Psoas muscle (tissue), 7 donors: ENCODE measurements at regions not wholly inside any gene's neighbourhood (a gene's known extent, or its start where the extent isn't known, plus 50 kb on each side); places are given as distances from the start of the nearest gene placed in this dataset.
A peak's percentile ranks its signal among the peaks of the same experiment; 100 is the strongest.

ENCODE experiments used
- ATAC-seq, 4 donors: fragments of 200-7000 bp; cut with Tn5 transposase; one replicate each; pipeline ENCODE4 v1.9.1; 2020; ENCODE audit warnings: moderate library complexity in 3 of 4, mild to moderate bottlenecking in 2 of 4
- DNase-seq, 2 donors: peaks; one replicate each; pipeline ENCODE4 v3.0.0-alpha.2; 2020
- H3K27ac ChIP-seq: fragments of 200-600 bp; one replicate; pipeline ENCODE4 v1.8.0; 2022
- H3K27me3 ChIP-seq, 3 donors: fragments of 200-600 bp in 1 of 3; one replicate each; pipeline versions ENCODE4 v1.6.1 to v1.8.0; 2013 to 2022; ENCODE audit warnings: low read length in 2 of 3, mild to moderate bottlenecking in 2 of 3, moderate library complexity in 1 of 3; ENCODE audit not compliant: insufficient read depth in 3 of 3
- H3K36me3 ChIP-seq, 2 donors: fragments of 200-600 bp in 1 of 2; one replicate each; pipeline versions ENCODE4 v1.6.1 to v1.8.0; 2013 to 2022; ENCODE audit warnings: low read depth in 1 of 2, mild to moderate bottlenecking in 1 of 2, moderate library complexity in 1 of 2; ENCODE audit not compliant: insufficient read depth in 1 of 2
- H3K4me1 ChIP-seq: fragments of 200-600 bp; one replicate; pipeline ENCODE4 v1.8.0; 2022
- H3K4me3 ChIP-seq: fragments of 200-600 bp; one replicate; pipeline ENCODE4 v1.8.0; 2022; ENCODE audit warnings: mild to moderate bottlenecking
- H3K9me3 ChIP-seq: fragments of 200-600 bp; one replicate; pipeline ENCODE4 v1.8.0; 2022
- WGBS, 3 donors: extraction: QIAGEN DNeasy Blood & Tissue Kit; methylation state at CpG; one replicate each; pipeline versions ENCODE4 v1.1.6 to v1.1.7; 2013; 5-methylcytosine and 5-hydroxymethylcytosine counted together
- intact Hi-C, 2 donors: fragments of 100-400 bp; cut with DNase I; formaldehyde crosslinking; loops; one replicate each; pipeline versions ENCODE4 v1.11.0 to v1.14.2; 2022
- TF ChIP-seq, protein P1 (sequence below): fragments of 200-600 bp; IDR thresholded peaks from one replicate; pipeline ENCODE4 v1.8.0; 2022; ENCODE audit warnings: antibody characterized with exemption
- donor health status: healthy with polysubstance abuse.
- donor health status: DM: no; HTN: no; CAD: no; lungs with moderate emphysema.
- donor health status: Bipolar disorder and iron deficiency.
- donor health status: healthy.
- donor health status: DM: yes; HTN: yes; CAD: no.
- donor health status: DM: no; HTN: no; CAD: no.
- donor health status: DM: yes; HTN: yes; CAD: no.

GRCh38 chr1:164361927-164362326 lies 197.1 kb upstream of the PBX1 start:
- Histone ChIP-seq H3K27ac (no peak overlapping the region), H3K4me3 (no peak overlapping the region), H3K9me3 (peaks cover 11% of the 10 kb centered on the region), H3K27me3 (no peaks in the 10 kb centered on the region), H3K36me3 (no peaks in the 10 kb centered on the region), H3K4me1 (peaks cover 4% of the 10 kb centered on the region)
- intact Hi-C loops: no loop called here
- 20 to 25% (median 24%) methylated on average over 2 of the region's 2 CpGs for WGBS, 3 donors
- ATAC-seq: peak in 1 of 4 donors; percentile 47
- TF ChIP-seq, protein P1, sequence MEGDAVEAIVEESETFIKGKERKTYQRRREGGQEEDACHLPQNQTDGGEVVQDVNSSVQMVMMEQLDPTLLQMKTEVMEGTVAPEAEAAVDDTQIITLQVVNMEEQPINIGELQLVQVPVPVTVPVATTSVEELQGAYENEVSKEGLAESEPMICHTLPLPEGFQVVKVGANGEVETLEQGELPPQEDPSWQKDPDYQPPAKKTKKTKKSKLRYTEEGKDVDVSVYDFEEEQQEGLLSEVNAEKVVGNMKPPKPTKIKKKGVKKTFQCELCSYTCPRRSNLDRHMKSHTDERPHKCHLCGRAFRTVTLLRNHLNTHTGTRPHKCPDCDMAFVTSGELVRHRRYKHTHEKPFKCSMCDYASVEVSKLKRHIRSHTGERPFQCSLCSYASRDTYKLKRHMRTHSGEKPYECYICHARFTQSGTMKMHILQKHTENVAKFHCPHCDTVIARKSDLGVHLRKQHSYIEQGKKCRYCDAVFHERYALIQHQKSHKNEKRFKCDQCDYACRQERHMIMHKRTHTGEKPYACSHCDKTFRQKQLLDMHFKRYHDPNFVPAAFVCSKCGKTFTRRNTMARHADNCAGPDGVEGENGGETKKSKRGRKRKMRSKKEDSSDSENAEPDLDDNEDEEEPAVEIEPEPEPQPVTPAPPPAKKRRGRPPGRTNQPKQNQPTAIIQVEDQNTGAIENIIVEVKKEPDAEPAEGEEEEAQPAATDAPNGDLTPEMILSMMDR: no peak
- DNase-seq: no peak

DNA sequence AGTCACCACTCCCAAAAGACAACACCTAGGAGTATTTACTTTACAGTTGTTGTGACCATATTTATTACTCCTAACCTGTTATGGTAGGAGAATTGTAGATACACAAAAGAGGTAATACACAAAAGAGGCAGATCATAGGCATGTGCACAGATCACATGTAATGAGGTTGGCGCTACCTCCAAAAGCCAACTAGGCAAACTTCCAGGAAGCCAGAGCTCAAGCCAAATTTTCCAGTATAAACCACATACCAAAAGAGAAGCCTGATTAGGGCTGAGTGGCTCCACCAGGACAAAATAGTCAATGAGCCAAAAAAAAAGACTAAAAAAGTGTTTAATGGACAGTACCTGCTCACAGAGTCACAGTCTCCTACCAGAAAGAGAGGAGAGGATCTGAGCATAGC lies 195.0 kb upstream of the PBX1 start:
- no peaks in the 10 kb centered on the region for H3K36me3 ChIP-seq
- no peaks in the 10 kb centered on the region for H3K27me3 ChIP-seq
- DNase-seq (no peak), ATAC-seq (no peak)
- H3K9me3 ChIP-seq: peaks cover 11% of the 10 kb centered on the region
- intact Hi-C loops: no loop called here
- TF ChIP-seq, protein P1: no peak
- H3K4me3 ChIP-seq: no peak overlapping the region
- no peak overlapping the region for H3K27ac ChIP-seq
- 75 to 85% (median 79%) methylated on average over 1 of the region's 1 CpG for WGBS, 3 donors
- H3K4me1 ChIP-seq: peaks cover 4% of the 10 kb centered on the region

GRCh38 chr1:164366014-164366413 lies 193.0 kb upstream of the PBX1 start:
- Histone ChIP-seq H3K9me3 (peaks cover 11% of the 10 kb centered on the region), H3K27ac (no peak overlapping the region), H3K4me3 (no peak overlapping the region), H3K27me3 (no peaks in the 10 kb centered on the region), H3K4me1 (peaks cover 4% of the 10 kb centered on the region), H3K36me3 (no peaks in the 10 kb centered on the region)
- intact Hi-C loops: no loop called here
- WGBS, 3 donors: 84 to 90% (median 89%) methylated on average over 1 of the region's 1 CpG
- TF ChIP-seq, protein P1: no peak
- ATAC-seq (no peak), DNase-seq (no peak)

GRCh38 chr1:164369698-164370365 lies 189.2 kb upstream of the PBX1 start:
- H3K36me3 ChIP-seq: no peaks in the 10 kb centered on the region
- intact Hi-C loops: no loop called here
- 36 to 47% (median 37%) methylated on average over 4 of the region's 4 CpGs for WGBS, 3 donors
- ATAC-seq (no peak), DNase-seq (no peak)
- H3K27ac ChIP-seq: no peak overlapping the region
- no peak overlapping the region for H3K4me3 ChIP-seq
- H3K27me3 ChIP-seq: no peaks in the 10 kb centered on the region
- no peaks in the 10 kb centered on the region for H3K4me1 ChIP-seq
- peaks cover 11% of the 10 kb centered on the region for H3K9me3 ChIP-seq
- TF ChIP-seq, protein P1: no peak

GRCh38 chr1:164380893-164381292 lies 178.1 kb upstream of the PBX1 start:
- intact Hi-C loops: no loop called here
- 10 to 31% (median 28%) methylated on average over 4 of the region's 4 CpGs for WGBS, 3 donors
- ATAC-seq: peak in 1 of 4 donors; percentile 30
- no peak overlapping the region for H3K27ac ChIP-seq
- TF ChIP-seq, protein P1: no peak
- H3K27me3 ChIP-seq: no peaks in the 10 kb centered on the region
- H3K4me3 ChIP-seq: no peak overlapping the region
- H3K36me3 ChIP-seq: no peaks in the 10 kb centered on the region
- peak; percentile 28 to 54 for DNase-seq
- H3K9me3 ChIP-seq: no peaks in the 10 kb centered on the region
- no peaks in the 10 kb centered on the region for H3K4me1 ChIP-seq
